H1 (cell line): ENCODE measurements at regions not wholly inside any gene's neighbourhood (a gene's known extent, or its start where the extent isn't known, plus 50 kb on each side); places are given as distances from the start of the nearest gene placed in this dataset.

Experiments
- CREB1 ChIP-seq: IDR thresholded peaks from 2 replicates; pipeline ENCODE4 v1.6.1; 2012; ENCODE audit warnings: inconsistent platforms
- EP300 ChIP-seq, 2 experiments: IDR thresholded peaks; 1 replicate in 1 of 2; 2 replicates in 1 of 2; pipeline ENCODE4 v1.6.1; 2011 to 2012; ENCODE audit warnings: low read depth in 2 of 2, low read length in 2 of 2, mild to moderate bottlenecking in 2 of 2, borderline replicate concordance in 1 of 2, inconsistent platforms in 1 of 2, moderate library complexity in 1 of 2
- EZH2 ChIP-seq: fragments of 200-600 bp; sonication (generic); IDR thresholded peaks from 2 replicates; pipeline ENCODE4 v1.7.1; 2012; ENCODE audit warnings: low read depth, mild to moderate bottlenecking, moderate library complexity, low read length, inconsistent platforms; ENCODE audit not compliant: severe bottlenecking
- POLR2AphosphoS5 ChIP-seq: IDR thresholded peaks from 2 replicates; pipeline ENCODE4 v1.6.1; 2011; ENCODE audit warnings: low read depth, low read length
- RAD21 ChIP-seq, 2 experiments: IDR thresholded peaks in 1 of 2; conservative IDR thresholded peaks in 1 of 2; 2 replicates each; pipeline ENCODE4 v1.6.1; 2011; ENCODE audit warnings: low read depth in 2 of 2, low read length in 2 of 2, improper control_type of control experiment in 1 of 2, inconsistent platforms in 1 of 2, mild to moderate bottlenecking in 1 of 2, moderate library complexity in 1 of 2
- SP2 ChIP-seq: IDR thresholded peaks from 2 replicates; pipeline ENCODE4 v1.6.1; 2012; ENCODE audit warnings: mild to moderate bottlenecking, low read length, inconsistent platforms
- SUZ12 ChIP-seq: fragments of 200-600 bp; sonication (generic); IDR thresholded peaks from 2 replicates; pipeline ENCODE4 v1.6.1; 2012; ENCODE audit warnings: mild to moderate bottlenecking, inconsistent platforms, low read length, moderate library complexity, mixed read lengths
- TAF1 ChIP-seq: IDR thresholded peaks from 2 replicates; pipeline ENCODE4 v1.6.1; 2011; ENCODE audit warnings: mild to moderate bottlenecking, low read depth, low read length
- TCF12 ChIP-seq: IDR thresholded peaks from 2 replicates; pipeline ENCODE4 v1.6.1; 2011; ENCODE audit warnings: low read depth, mild to moderate bottlenecking, low read length
- TF ChIP-seq, protein P1 (sequence below): fragments of 300-600 bp; sonication (generic); IDR thresholded peaks from 2 replicates; pipeline ENCODE4 v1.7.1; 2012; ENCODE audit warnings: low read length, moderate library complexity, mild to moderate bottlenecking, inconsistent platforms; ENCODE audit not compliant: insufficient replicate concordance
- TF ChIP-seq, protein P2 (sequence below): IDR thresholded peaks from 2 replicates; pipeline ENCODE4 v1.6.1; 2012; ENCODE audit warnings: inconsistent platforms
- TF ChIP-seq, protein P3 (sequence below), 3 experiments: IDR thresholded peaks; 1 replicate in 2 of 3; 2 replicates in 1 of 3; pipeline versions ENCODE4 v1.5.1 to v1.6.1; 2011; ENCODE audit warnings: low read length in 3 of 3, mild to moderate bottlenecking in 3 of 3, inconsistent platforms in 2 of 3, low read depth in 1 of 3, moderate library complexity in 1 of 3; ENCODE audit not compliant: insufficient read depth in 1 of 3; ENCODE audit errors: control extremely low read depth in 1 of 3
- TF ChIP-seq, protein P4 (sequence below): IDR thresholded peaks from 2 replicates; pipeline ENCODE4 v1.6.1; 2011; ENCODE audit warnings: low read depth, mild to moderate bottlenecking, low read length; ENCODE audit not compliant: insufficient read depth

DNA sequence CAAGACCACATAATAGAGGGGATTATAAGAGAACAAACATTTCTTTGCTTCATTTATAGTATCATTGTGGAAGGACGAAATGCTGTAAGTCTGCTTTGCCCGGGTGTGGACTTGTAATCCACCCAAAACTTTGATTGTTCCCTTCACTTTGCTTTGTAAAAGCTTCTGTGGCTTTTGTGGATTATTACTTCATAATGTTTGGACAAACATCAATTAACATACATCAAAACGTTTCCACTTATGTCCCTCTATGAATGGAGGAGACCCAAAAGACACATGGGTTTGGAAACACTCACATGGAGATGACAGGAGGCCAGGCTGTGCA, 415.4 kb downstream of the SPRY1 start:
- TF ChIP-seq, protein P1, sequence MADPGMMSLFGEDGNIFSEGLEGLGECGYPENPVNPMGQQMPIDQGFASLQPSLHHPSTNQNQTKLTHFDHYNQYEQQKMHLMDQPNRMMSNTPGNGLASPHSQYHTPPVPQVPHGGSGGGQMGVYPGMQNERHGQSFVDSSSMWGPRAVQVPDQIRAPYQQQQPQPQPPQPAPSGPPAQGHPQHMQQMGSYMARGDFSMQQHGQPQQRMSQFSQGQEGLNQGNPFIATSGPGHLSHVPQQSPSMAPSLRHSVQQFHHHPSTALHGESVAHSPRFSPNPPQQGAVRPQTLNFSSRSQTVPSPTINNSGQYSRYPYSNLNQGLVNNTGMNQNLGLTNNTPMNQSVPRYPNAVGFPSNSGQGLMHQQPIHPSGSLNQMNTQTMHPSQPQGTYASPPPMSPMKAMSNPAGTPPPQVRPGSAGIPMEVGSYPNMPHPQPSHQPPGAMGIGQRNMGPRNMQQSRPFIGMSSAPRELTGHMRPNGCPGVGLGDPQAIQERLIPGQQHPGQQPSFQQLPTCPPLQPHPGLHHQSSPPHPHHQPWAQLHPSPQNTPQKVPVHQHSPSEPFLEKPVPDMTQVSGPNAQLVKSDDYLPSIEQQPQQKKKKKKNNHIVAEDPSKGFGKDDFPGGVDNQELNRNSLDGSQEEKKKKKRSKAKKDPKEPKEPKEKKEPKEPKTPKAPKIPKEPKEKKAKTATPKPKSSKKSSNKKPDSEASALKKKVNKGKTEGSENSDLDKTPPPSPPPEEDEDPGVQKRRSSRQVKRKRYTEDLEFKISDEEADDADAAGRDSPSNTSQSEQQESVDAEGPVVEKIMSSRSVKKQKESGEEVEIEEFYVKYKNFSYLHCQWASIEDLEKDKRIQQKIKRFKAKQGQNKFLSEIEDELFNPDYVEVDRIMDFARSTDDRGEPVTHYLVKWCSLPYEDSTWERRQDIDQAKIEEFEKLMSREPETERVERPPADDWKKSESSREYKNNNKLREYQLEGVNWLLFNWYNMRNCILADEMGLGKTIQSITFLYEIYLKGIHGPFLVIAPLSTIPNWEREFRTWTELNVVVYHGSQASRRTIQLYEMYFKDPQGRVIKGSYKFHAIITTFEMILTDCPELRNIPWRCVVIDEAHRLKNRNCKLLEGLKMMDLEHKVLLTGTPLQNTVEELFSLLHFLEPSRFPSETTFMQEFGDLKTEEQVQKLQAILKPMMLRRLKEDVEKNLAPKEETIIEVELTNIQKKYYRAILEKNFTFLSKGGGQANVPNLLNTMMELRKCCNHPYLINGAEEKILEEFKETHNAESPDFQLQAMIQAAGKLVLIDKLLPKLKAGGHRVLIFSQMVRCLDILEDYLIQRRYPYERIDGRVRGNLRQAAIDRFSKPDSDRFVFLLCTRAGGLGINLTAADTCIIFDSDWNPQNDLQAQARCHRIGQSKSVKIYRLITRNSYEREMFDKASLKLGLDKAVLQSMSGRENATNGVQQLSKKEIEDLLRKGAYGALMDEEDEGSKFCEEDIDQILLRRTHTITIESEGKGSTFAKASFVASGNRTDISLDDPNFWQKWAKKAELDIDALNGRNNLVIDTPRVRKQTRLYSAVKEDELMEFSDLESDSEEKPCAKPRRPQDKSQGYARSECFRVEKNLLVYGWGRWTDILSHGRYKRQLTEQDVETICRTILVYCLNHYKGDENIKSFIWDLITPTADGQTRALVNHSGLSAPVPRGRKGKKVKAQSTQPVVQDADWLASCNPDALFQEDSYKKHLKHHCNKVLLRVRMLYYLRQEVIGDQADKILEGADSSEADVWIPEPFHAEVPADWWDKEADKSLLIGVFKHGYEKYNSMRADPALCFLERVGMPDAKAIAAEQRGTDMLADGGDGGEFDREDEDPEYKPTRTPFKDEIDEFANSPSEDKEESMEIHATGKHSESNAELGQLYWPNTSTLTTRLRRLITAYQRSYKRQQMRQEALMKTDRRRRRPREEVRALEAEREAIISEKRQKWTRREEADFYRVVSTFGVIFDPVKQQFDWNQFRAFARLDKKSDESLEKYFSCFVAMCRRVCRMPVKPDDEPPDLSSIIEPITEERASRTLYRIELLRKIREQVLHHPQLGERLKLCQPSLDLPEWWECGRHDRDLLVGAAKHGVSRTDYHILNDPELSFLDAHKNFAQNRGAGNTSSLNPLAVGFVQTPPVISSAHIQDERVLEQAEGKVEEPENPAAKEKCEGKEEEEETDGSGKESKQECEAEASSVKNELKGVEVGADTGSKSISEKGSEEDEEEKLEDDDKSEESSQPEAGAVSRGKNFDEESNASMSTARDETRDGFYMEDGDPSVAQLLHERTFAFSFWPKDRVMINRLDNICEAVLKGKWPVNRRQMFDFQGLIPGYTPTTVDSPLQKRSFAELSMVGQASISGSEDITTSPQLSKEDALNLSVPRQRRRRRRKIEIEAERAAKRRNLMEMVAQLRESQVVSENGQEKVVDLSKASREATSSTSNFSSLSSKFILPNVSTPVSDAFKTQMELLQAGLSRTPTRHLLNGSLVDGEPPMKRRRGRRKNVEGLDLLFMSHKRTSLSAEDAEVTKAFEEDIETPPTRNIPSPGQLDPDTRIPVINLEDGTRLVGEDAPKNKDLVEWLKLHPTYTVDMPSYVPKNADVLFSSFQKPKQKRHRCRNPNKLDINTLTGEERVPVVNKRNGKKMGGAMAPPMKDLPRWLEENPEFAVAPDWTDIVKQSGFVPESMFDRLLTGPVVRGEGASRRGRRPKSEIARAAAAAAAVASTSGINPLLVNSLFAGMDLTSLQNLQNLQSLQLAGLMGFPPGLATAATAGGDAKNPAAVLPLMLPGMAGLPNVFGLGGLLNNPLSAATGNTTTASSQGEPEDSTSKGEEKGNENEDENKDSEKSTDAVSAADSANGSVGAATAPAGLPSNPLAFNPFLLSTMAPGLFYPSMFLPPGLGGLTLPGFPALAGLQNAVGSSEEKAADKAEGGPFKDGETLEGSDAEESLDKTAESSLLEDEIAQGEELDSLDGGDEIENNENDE, result no peak
- TF ChIP-seq, protein P2, sequence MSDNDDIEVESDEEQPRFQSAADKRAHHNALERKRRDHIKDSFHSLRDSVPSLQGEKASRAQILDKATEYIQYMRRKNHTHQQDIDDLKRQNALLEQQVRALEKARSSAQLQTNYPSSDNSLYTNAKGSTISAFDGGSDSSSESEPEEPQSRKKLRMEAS, result no peak
- no peak for TF ChIP-seq EZH2
- no peak for TF ChIP-seq SP2
- no peak for TF ChIP-seq TAF1
- no peak for TF ChIP-seq CREB1
- TF ChIP-seq, protein P3, sequence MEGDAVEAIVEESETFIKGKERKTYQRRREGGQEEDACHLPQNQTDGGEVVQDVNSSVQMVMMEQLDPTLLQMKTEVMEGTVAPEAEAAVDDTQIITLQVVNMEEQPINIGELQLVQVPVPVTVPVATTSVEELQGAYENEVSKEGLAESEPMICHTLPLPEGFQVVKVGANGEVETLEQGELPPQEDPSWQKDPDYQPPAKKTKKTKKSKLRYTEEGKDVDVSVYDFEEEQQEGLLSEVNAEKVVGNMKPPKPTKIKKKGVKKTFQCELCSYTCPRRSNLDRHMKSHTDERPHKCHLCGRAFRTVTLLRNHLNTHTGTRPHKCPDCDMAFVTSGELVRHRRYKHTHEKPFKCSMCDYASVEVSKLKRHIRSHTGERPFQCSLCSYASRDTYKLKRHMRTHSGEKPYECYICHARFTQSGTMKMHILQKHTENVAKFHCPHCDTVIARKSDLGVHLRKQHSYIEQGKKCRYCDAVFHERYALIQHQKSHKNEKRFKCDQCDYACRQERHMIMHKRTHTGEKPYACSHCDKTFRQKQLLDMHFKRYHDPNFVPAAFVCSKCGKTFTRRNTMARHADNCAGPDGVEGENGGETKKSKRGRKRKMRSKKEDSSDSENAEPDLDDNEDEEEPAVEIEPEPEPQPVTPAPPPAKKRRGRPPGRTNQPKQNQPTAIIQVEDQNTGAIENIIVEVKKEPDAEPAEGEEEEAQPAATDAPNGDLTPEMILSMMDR (IDR thresholded peaks at IDR 0.05; ENCODE audit: control extremely low read depth in 1 of 3, insufficient read depth in 1 of 3, low read depth in 1 of 3, low read length in 3 of 3), result no peak
- no peak for TF ChIP-seq POLR2AphosphoS5
- TF ChIP-seq EP300 (IDR thresholded peaks at IDR 0.05; ENCODE audit: borderline replicate concordance in 1 of 2, low read depth in 2 of 2, low read length in 2 of 2), result no peak
- TF ChIP-seq, protein P4, sequence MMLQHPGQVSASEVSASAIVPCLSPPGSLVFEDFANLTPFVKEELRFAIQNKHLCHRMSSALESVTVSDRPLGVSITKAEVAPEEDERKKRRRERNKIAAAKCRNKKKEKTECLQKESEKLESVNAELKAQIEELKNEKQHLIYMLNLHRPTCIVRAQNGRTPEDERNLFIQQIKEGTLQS, result no peak
- no peak for TF ChIP-seq RAD21 (IDR thresholded peaks at IDR 0.05 in 1 of 2, conservative IDR thresholded peaks at IDR 0.05 in 1 of 2; ENCODE audit: low read depth in 2 of 2, low read length in 2 of 2)
- TF ChIP-seq TCF12, result no peak
- TF ChIP-seq SUZ12, result no peak
